Gastroesophageal sphincter (tissue), 4 donors: ENCODE measurements at regions not wholly inside any gene's neighbourhood (a gene's known extent, or its start where the extent isn't known, plus 50 kb on each side); places are given as distances from the start of the nearest gene placed in this dataset.

Experiments used
- ATAC-seq: fragments of 150-250 bp; one replicate; pipeline ENCODE4 v1.9.1; 2016; ENCODE audit warnings: mild to moderate bottlenecking, moderate library complexity
- H3K27ac ChIP-seq, 4 donors: fragments of 200-600 bp; sonication (generic) in 3 of 4; 1 replicate in 3 of 4; 2 replicates in 1 of 4; pipeline ENCODE4 v1.5.1; 2016 to 2019
- H3K27me3 ChIP-seq: fragments of 200-600 bp; sonication (generic); one replicate; pipeline ENCODE4 v1.5.1; 2019
- H3K36me3 ChIP-seq, 2 donors: fragments of 200-600 bp; sonication (generic); one replicate each; pipeline ENCODE4 v1.5.1; 2019; ENCODE audit warnings: control low read depth in 1 of 2
- H3K4me1 ChIP-seq, 3 donors: fragments of 200-600 bp; sonication (generic); 1 replicate in 2 of 3; 2 replicates in 1 of 3; pipeline ENCODE4 v1.5.1; 2016 to 2019; ENCODE audit warnings: control low read depth in 2 of 3
- H3K4me3 ChIP-seq, 2 donors: fragments of 200-600 bp; sonication (generic); one replicate each; pipeline ENCODE4 v1.5.1; 2019; ENCODE audit warnings: mild to moderate bottlenecking in 1 of 2, moderate library complexity in 1 of 2
- H3K9me3 ChIP-seq, 3 donors: fragments of 200-600 bp; sonication (generic); one replicate each; pipeline ENCODE4 v1.5.1; 2017 to 2019; ENCODE audit warnings: control low read depth in 2 of 3
- CTCF ChIP-seq, 4 experiments: fragments of 200-600 bp in 2 of 4; fragments of 450-650 bp in 2 of 4; sonication (generic) in 1 of 4; IDR thresholded peaks; one replicate each; pipeline ENCODE4 v1.5.1; 2017 to 2019; ENCODE audit warnings: antibody characterized with exemption in 4 of 4, mild to moderate bottlenecking in 2 of 4, moderate library complexity in 2 of 4
- EP300 ChIP-seq: sonication (generic); formaldehyde crosslinking; IDR thresholded peaks from one replicate; pipeline ENCODE4 v1.6.1; 2017; ENCODE audit warnings: antibody characterized with exemption, mild to moderate bottlenecking
- POLR2A ChIP-seq, 2 donors: fragments of 450-650 bp; IDR thresholded peaks; one replicate each; pipeline ENCODE4 v1.6.1; 2017; ENCODE audit warnings: antibody characterized with exemption in 2 of 2, mild to moderate bottlenecking in 2 of 2, moderate library complexity in 1 of 2
- POLR2AphosphoS5 ChIP-seq: sonication (generic); formaldehyde crosslinking; IDR thresholded peaks from one replicate; pipeline ENCODE4 v1.6.1; 2017; ENCODE audit warnings: antibody characterized with exemption
- WGBS, 2 donors: methylation state at CpG; one replicate each; pipeline ENCODE4 v1.1.5; 2018; ENCODE audit warnings: low coverage in 1 of 2; 5-methylcytosine and 5-hydroxymethylcytosine counted together

GRCh38 chr13:86758116-86758515 lies 913.1 kb upstream of the SLITRK5 start:
- no peak overlapping the region for H3K4me3 ChIP-seq
- no peaks in the 10 kb centered on the region for H3K36me3 ChIP-seq
- ATAC-seq, result no peak
- H3K27ac ChIP-seq, result no peak overlapping the region
- H3K27me3 ChIP-seq, result no peaks in the 10 kb centered on the region
- TF ChIP-seq CTCF (IDR thresholded peaks at IDR 0.05) (no peak), POLR2A (IDR thresholded peaks at IDR 0.05) (no peak), EP300 (no peak), POLR2AphosphoS5 (no peak)
- no peaks in the 10 kb centered on the region for H3K4me1 ChIP-seq
- 84 to 100% methylated on average over 3 to 4 of the region's 4 CpGs for WGBS, 2 donors
- peaks cover 0 to 5% (median 0%) of the 10 kb centered on the region in 3 donors for H3K9me3 ChIP-seq

GRCh38 chr13:86760620-86761019 lies 910.6 kb upstream of the SLITRK5 start:
- Histone ChIP-seq H3K9me3 (peaks cover 0 to 5% (median 0%) of the 10 kb centered on the region in 3 donors), H3K27me3 (no peaks in the 10 kb centered on the region), H3K4me1 (no peaks in the 10 kb centered on the region), H3K27ac (no peak overlapping the region), H3K4me3 (no peak overlapping the region), H3K36me3 (no peaks in the 10 kb centered on the region)
- ATAC-seq, result no peak
- WGBS, 2 donors, result 91 to 100% methylated on average over 2 to 5 of the region's 5 CpGs
- no peak for TF ChIP-seq CTCF (IDR thresholded peaks at IDR 0.05)

GRCh38 chr13:86765462-86765861 lies 905.7 kb upstream of the SLITRK5 start:
- no peak for ATAC-seq
- TF ChIP-seq POLR2AphosphoS5 (no peak), EP300 (no peak), POLR2A (IDR thresholded peaks at IDR 0.05) (no peak), CTCF (IDR thresholded peaks at IDR 0.05) (no peak)
- Histone ChIP-seq H3K4me3 (no peak overlapping the region), H3K4me1 (no peaks in the 10 kb centered on the region), H3K27ac (no peak overlapping the region), H3K9me3 (peaks cover 0 to 5% (median 0%) of the 10 kb centered on the region in 3 donors), H3K27me3 (no peaks in the 10 kb centered on the region), H3K36me3 (no peaks in the 10 kb centered on the region)
- WGBS, 2 donors, result 83% methylated on average over 2 of the region's 3 CpGs; no CpG with 5 or more reads in 1 of the 2 donors

GRCh38 chr13:86788616-86789015 lies 882.6 kb upstream of the SLITRK5 start:
- H3K36me3 ChIP-seq, result no peaks in the 10 kb centered on the region
- no peak overlapping the region for H3K4me3 ChIP-seq
- H3K27ac ChIP-seq, result no peak overlapping the region
- no peak for ATAC-seq
- TF ChIP-seq POLR2AphosphoS5, result no peak
- no peak for TF ChIP-seq CTCF (IDR thresholded peaks at IDR 0.05)
- no peak for TF ChIP-seq EP300
- TF ChIP-seq POLR2A (IDR thresholded peaks at IDR 0.05), result no peak
- H3K27me3 ChIP-seq, result no peaks in the 10 kb centered on the region
- H3K4me1 ChIP-seq, result no peaks in the 10 kb centered on the region
- peaks cover 0 to 15% (median 0%) of the 10 kb centered on the region in 3 donors for H3K9me3 ChIP-seq
- WGBS, 2 donors, result 51 to 88% methylated on average over 1 to 2 of the region's 2 CpGs

GRCh38 chr13:86792153-86792651 lies 879.0 kb upstream of the SLITRK5 start:
- Histone ChIP-seq H3K27me3 (no peaks in the 10 kb centered on the region), H3K36me3 (no peaks in the 10 kb centered on the region), H3K9me3 (peaks cover 0 to 15% (median 0%) of the 10 kb centered on the region in 3 donors), H3K4me3 (no peak overlapping the region), H3K27ac (no peak overlapping the region), H3K4me1 (no peaks in the 10 kb centered on the region)
- TF ChIP-seq EP300 (no peak), CTCF (IDR thresholded peaks at IDR 0.05) (no peak), POLR2A (IDR thresholded peaks at IDR 0.05) (no peak), POLR2AphosphoS5 (no peak)
- ATAC-seq, result no peak
- WGBS, 2 donors, result 93 to 100% methylated on average over 3 of the region's 49 CpGs
